Testis (tissue), 2 donors: ENCODE measurements at regions not wholly inside any gene's neighbourhood (a gene's known extent, or its start where the extent isn't known, plus 50 kb on each side); places are given as distances from the start of the nearest gene placed in this dataset.

Source experiments
- DNase-seq: peaks from one replicate; pipeline ENCODE4 v3.0.0-alpha.2; 2019
- H3K27ac ChIP-seq, 2 donors: fragments of 200-600 bp; sonication (generic); one replicate each; pipeline ENCODE4 v1.5.1; 2019
- H3K27me3 ChIP-seq: fragments of 200-600 bp; sonication (generic); one replicate; pipeline ENCODE4 v1.5.1; 2019
- H3K36me3 ChIP-seq: fragments of 200-600 bp; sonication (generic); one replicate; pipeline ENCODE4 v1.5.1; 2017; ENCODE audit warnings: low read depth; ENCODE audit errors: missing control alignments
- H3K4me1 ChIP-seq: fragments of 200-600 bp; sonication (generic); one replicate; pipeline ENCODE4 v1.5.1; 2019
- H3K4me3 ChIP-seq, 2 donors: fragments of 200-600 bp; sonication (generic); one replicate each; pipeline ENCODE4 v1.5.1; 2017 to 2019
- H3K9me3 ChIP-seq: fragments of 200-600 bp; sonication (generic); one replicate; pipeline ENCODE4 v1.5.1; 2017
- CTCF ChIP-seq, 3 experiments: fragments of 450-650 bp in 2 of 3; fragments of 200-600 bp in 1 of 3; sonication (generic) in 1 of 3; IDR thresholded peaks; one replicate each; pipeline ENCODE4 v1.5.1; 2016 to 2019; ENCODE audit warnings: antibody characterized with exemption in 3 of 3, mild to moderate bottlenecking in 2 of 3, moderate library complexity in 1 of 3
- POLR2A ChIP-seq: fragments of 450-650 bp; IDR thresholded peaks from one replicate; pipeline ENCODE4 v1.6.1; 2017; ENCODE audit warnings: antibody characterized with exemption, mild to moderate bottlenecking, moderate library complexity
- WGBS, 2 donors: methylation state at CpG; one replicate each; pipeline ENCODE4 v1.1.5; 2018; 5-methylcytosine and 5-hydroxymethylcytosine counted together
- intact Hi-C: fragments of 100-400 bp; cut with DNase I; formaldehyde crosslinking; loops from one replicate; pipeline ENCODE4 v1.15.1; 2023; ENCODE audit warnings: low total_unique reads

DNA sequence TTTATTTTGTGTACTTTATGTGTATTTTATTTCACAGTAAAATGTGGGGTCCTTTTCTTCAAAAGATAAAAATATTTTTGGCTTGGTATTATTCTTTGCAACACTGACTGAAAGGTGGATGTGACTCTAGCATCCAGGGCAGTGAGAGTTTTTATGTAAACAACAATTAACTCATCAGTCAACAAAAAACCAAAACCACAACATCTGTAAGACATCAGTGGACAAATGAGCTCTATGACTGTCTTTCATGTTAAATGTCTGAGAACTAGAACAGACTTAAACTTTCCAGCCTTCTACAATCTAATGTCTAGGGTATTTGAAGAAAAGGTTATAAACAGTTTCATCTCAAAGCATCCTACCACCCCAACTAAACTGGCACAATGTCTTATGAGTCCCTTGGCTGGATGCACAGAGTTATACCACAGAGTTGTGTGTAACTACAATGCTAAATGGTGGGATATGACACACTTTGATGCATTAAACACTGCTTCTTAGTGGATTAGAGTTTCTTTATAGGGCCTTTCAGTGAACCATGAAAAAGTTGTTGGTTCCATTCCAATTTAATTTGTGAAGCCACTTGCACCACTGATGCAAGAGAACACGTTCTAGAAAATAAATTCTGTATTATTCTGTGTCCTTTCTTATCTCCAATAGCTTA, 544.2 kb upstream of the KLF12 start:
- Histone ChIP-seq H3K27me3 (no peaks in the 10 kb centered on the region), H3K9me3 (no peaks in the 10 kb centered on the region), H3K4me3 (no peak overlapping the region), H3K27ac (no peak overlapping the region), H3K4me1 (no peaks in the 10 kb centered on the region), H3K36me3 (no peaks in the 10 kb centered on the region)
- WGBS, 2 donors: 52 to 56% methylated on average over 1 of the region's 1 CpG
- intact Hi-C loops: no loop called here
- no peak for TF ChIP-seq POLR2A
- TF ChIP-seq CTCF (IDR thresholded peaks at IDR 0.05): no peak
- DNase-seq: no peak

DNA sequence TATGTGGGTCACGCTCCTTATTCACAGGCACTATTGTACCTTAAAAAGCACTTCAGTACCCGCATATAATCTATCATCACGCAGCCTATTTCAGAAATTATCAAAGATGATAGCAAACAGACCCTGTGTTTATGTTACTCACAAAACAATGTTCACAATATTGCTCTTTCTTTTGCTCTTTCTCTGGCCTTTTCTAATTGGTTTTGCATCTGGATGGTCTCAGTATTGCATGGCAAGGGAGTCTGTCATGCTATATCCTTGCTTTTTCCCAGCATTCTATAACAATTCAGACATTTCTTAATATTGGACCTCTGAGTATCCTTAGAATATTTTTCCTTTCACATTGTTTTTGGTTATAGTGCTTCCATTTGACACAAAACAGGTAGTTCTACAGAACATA, 541.8 kb upstream of the KLF12 start:
- Histone ChIP-seq H3K4me3 (no peak overlapping the region), H3K27ac (no peak overlapping the region), H3K27me3 (no peaks in the 10 kb centered on the region), H3K9me3 (no peaks in the 10 kb centered on the region), H3K36me3 (no peaks in the 10 kb centered on the region), H3K4me1 (no peaks in the 10 kb centered on the region)
- WGBS, 2 donors: 92% methylated on average over 3 of the region's 3 CpGs
- no peak for DNase-seq
- TF ChIP-seq CTCF (IDR thresholded peaks at IDR 0.05): no peak
- TF ChIP-seq POLR2A: no peak
- intact Hi-C loops: no loop called here

DNA sequence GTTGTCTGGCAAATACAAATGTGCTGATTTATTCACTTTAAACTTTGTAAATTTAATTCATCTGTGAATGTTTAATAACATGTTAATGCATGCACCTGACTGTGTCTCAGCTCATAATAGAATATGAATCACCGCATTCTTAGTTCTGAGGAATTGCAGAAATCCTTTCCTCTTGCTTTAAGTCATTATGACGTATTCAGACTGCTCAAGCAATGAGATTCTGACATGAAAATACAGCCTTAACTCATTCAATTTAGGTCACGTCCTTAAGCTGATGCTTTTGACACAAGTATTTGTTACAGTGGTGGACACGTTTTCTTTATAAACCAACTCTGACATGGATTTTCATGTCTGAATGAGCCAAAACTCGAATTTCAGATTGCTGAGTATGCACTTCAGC, 541.0 kb upstream of the KLF12 start:
- Histone ChIP-seq H3K36me3 (no peaks in the 10 kb centered on the region), H3K9me3 (no peaks in the 10 kb centered on the region), H3K4me3 (no peak overlapping the region), H3K4me1 (no peaks in the 10 kb centered on the region), H3K27me3 (no peaks in the 10 kb centered on the region), H3K27ac (no peak overlapping the region)
- TF ChIP-seq CTCF (IDR thresholded peaks at IDR 0.05): no peak
- no peak for DNase-seq
- 86 to 91% methylated on average over 5 of the region's 5 CpGs for WGBS, 2 donors
- intact Hi-C loops: no loop called here

- no peak overlapping the region for H3K4me3 ChIP-seq
- TF ChIP-seq CTCF (IDR thresholded peaks at IDR 0.05) (no peak), POLR2A (no peak)
- no peaks in the 10 kb centered on the region for H3K4me1 ChIP-seq
- H3K36me3 ChIP-seq: no peaks in the 10 kb centered on the region
- no peak for DNase-seq
- H3K27ac ChIP-seq: no peak overlapping the region
- 87 to 95% methylated on average over 1 of the region's 1 CpG for WGBS, 2 donors
- no peaks in the 10 kb centered on the region for H3K9me3 ChIP-seq
- no peaks in the 10 kb centered on the region for H3K27me3 ChIP-seq
- intact Hi-C loops: no loop called here
Measured at GRCh38 chr13:74674720-74675119, 540.5 kb upstream of the KLF12 start.

- no peaks in the 10 kb centered on the region for H3K4me1 ChIP-seq
- TF ChIP-seq POLR2A (no peak), CTCF (IDR thresholded peaks at IDR 0.05) (no peak)
- no peaks in the 10 kb centered on the region for H3K27me3 ChIP-seq
- H3K9me3 ChIP-seq: no peaks in the 10 kb centered on the region
- H3K4me3 ChIP-seq: no peak overlapping the region
- intact Hi-C loops: no loop called here
- DNase-seq: no peak
- H3K36me3 ChIP-seq: no peaks in the 10 kb centered on the region
- H3K27ac ChIP-seq: no peak overlapping the region
Measured at GRCh38 chr13:74669149-74669548, 534.9 kb upstream of the KLF12 start.
